NOMO-1 (cell line): ENCODE measurements at regions not wholly inside any gene's neighbourhood (a gene's known extent, or its start where the extent isn't known, plus 50 kb on each side); places are given as distances from the start of the nearest gene placed in this dataset.
"Not testable (repeated sequence)": the region's sequence is repeated elsewhere in the genome, so short reads cannot be mapped to it uniquely, and the experiment has no call there.

Experiments used
- DNase-seq, 2 experiments: peaks; one replicate each; lab custom pipeline; 2025; ENCODE audit not compliant: unreplicated experiment in 2 of 2; lab: John Stamatoyannopoulos, UW

GRCh38 chr21:17159697-17160096 is 353.1 kb upstream of the CXADR start:
- no peak for DNase-seq

- DNase-seq, result no peak
Measured at GRCh38 chr21:17185674-17186073, 327.2 kb upstream of the CXADR start.

- no peak for DNase-seq
Measured at GRCh38 chr21:17189963-17190362, 322.9 kb upstream of the CXADR start.

- DNase-seq, result no peak
Measured at GRCh38 chr21:17191346-17191993, 321.4 kb upstream of the CXADR start.

GRCh38 chr21:17195351-17195750 is 317.5 kb upstream of the CXADR start:
- DNase-seq, result no peak

DNA sequence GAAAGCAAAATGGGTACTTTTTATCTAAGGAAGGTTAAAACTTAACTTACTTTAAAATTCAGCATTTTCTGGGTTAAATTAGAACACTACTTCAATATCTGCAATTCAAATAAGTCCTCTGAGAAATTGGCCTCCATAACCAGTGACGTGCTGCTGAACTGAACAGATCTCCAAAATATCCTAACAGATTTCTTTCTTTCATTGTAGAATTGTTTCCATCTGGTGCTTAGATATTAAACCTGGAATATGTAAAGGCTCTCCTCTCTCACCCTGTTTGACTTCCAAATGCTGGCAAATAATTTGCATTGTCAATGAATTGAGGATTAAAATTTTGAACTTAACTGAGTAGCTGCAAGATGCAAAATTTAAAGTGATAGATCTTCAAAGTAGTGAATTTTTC is 316.9 kb upstream of the CXADR start:
- no peak for DNase-seq

DNA sequence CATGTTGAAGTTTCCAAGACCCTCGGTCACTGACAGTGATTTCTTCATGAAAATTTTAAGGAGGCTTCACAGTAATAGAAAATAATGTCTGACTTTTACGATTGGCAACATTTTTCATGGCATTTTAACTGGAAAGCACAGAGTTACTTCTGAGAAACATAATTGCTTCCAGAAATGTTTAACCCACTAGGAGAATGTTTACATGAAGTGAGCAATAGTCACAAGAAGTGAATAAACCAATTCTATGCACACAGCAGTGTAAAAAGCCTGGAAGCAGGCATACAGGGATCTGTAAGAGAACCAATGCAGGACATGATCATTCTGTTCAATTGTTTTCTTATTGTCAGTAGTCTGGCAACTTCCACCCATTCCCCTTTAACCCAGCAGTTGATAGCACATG is 316.2 kb upstream of the CXADR start:
- no peak for DNase-seq

DNA sequence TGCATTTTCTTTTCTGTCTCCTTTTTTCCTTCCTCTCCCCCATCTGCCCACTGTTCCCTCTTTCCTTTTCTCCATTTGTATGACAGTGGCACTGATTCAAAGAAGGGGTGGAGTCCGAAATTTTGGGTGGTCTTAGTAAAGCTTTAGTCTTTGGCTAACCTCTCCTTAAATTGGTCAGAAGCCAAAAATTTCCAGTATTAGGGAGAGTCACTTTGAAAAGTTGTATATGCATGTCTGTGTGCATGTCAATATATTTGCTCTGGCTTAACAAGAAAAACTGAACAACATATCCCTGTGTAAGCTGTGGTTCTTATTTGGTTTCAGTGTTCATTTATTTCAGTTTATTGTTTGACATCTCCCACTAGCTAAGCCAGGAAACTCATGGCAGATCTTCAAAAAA is 314.8 kb upstream of the CXADR start:
- DNase-seq, result no peak

DNA sequence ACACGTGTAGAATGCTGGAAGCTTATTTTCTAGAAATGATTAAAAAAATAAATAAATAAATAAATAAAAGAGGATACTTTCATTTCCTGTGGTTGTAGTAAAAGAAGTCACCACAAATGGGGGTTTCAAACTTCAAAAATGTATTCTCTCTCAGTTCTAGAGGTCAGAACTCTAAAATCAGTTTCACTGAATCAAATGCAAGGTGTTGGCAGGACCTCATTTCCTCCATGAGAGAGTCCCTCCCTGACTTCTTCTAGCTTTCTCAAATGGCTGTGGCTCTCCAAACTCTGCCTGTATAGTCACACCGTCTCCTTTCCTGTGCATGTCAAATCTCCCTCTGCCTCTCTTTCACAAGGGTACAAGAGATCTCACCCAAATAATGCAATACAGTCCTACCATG is 312.6 kb upstream of the CXADR start:
- DNase-seq, result no peak

- DNase-seq, result no peak
Measured at GRCh38 chr21:17201741-17202260, 311.0 kb upstream of the CXADR start.

- no peak for DNase-seq
Measured at GRCh38 chr21:17214801-17215200, 298.0 kb upstream of the CXADR start.

- not testable (repeated sequence) for DNase-seq
Measured at GRCh38 chr21:17219050-17219449, 293.8 kb upstream of the CXADR start.

- DNase-seq, result no peak
Measured at GRCh38 chr21:17231124-17231523, 281.7 kb upstream of the CXADR start.

GRCh38 chr21:17231771-17232170 is 281.1 kb upstream of the CXADR start:
- no peak for DNase-seq

DNA sequence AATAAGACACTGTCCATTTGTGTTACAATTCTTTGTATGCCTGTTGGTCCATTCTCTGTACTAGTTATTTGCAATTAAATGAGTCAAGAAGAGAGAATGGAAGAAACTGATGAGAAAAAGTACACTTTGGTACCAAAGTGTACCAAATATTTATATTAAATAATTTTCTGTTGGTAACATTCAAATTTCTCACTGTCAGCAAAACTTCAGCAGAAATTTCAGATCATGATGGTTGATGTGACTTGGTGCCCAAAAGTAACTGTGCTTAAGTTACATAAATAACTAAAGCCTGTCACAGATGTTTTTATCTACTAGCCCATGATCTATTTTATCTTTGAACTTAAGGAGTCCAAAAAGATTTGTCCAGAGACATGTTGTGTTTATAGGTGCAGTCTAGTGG is 274.4 kb upstream of the CXADR start:
- DNase-seq, result no peak

- no peak for DNase-seq
Measured at GRCh38 chr21:17250778-17251241, 262.0 kb upstream of the CXADR start.

DNA sequence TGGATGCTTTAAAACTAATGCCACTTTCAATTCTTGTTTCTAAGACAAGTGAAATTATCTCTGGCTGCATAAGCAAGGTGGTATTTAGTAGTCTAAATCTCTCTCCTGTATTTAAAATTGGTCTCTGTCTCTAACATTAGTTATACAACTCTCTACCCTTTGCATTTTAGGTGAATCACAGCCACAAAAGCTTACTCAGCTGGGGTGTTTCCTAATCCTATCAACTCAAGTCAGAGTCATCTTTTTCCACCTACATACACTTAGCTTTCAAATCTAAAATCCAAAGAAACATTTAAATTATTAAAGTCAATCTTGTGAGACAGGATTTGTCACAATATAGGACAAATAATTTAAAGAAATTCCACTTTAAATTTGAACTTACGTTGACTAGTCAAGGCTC is 255.1 kb upstream of the CXADR start:
- no peak for DNase-seq

DNA sequence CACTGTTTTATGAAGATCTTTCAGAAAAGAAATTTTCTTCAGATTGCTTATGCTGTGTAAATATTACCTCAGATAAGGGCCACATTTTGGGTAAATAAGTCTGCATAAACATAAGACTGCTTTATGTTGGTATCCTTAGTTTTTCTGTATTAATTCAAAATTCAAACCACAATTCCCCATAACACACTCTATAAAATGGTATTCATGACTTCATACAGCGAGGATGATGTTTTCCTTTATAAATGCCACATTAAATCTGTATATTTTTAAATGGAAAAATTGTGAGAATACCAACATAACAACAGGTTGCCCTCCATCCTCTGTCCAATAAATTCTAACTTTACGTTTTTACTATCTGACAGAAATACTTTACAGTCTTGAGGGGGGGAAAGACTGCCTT is 248.7 kb upstream of the CXADR start:
- DNase-seq, result no peak

DNA sequence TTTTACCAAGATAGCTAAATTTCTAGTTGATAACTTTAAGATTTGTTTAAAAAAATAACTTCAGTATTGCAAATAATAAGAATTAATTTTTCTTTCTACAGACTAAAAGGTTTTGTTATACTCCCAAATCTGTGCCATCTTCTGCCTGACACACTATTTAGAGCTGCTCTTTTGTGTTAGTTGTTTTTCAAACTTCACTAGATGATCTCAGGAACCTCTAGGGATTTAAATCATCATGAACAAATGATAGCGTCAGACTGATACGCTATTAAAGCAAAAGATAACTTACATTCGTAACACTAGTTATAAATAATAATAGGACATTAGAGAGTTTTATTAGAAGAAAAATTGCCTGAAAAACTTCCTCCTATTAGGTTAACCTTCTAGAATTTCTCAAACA is 243.1 kb upstream of the CXADR start:
- no peak for DNase-seq

DNA sequence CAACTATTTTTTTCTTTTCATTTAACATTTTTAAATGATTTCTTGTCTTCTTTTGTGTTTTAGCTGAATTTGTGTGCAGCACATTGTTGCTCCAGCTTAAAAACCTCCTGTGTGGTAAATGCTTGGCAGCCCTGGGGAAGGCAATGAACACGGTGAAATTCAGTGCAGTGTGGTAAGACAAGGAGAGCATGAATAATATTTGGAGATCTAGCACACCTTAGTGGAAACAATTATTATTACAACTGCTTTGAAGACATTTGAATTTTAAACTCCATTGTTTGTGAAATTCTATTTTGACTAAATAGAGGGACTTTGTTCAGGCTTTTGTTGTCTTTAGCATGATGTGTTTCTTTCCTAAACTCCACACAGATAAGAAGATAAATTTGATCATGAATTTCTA is 242.6 kb upstream of the CXADR start:
- DNase-seq, result peak in 1 of 2 experiments; percentile 12

DNA sequence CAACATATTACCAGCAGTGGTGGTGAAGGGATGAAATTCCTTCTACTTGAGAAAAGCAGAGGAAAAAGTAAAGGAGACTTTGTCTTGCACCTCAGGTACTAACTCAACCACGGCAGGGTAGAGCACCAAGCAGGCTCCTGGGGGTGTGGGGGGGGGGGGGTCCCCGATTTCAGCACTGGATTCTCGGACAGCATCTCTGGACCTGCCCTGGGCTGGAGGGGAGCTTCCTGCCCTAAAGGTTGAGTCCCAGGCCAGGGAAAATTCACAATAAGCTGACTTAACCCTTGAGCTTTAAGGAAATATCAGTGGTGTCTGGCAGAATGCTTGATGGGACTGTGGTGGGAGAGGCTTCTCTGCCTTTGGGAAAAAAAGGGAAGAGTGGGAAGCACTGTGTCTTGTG is 233.2 kb upstream of the CXADR start:
- no peak for DNase-seq

DNA sequence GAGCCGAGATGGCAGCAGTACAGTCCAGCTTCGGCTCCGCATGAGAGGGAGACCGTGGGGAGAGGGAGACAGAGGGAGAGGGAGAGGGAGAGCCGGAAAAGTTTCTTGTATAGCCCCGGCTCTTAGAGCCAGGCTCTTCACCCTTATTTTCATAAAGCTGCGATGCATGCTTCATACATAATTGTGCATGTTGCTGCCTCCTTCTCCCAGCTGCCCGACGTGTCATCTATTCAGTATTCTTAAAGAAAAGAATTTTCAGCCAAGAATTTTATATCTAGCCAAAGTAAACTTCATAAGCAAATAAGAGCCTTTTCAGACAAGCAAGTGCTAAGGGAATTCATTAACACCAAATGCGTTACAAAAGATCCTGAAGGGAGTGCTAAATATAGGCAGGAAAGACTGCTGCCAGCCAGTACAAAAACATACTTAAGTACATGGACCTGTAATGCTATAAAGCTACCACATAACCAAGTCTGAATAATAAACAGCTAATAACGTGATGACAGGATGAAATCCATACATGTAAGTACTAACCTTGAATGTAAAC is 219.8 kb upstream of the CXADR start:
- not testable (repeated sequence) for DNase-seq

DNA sequence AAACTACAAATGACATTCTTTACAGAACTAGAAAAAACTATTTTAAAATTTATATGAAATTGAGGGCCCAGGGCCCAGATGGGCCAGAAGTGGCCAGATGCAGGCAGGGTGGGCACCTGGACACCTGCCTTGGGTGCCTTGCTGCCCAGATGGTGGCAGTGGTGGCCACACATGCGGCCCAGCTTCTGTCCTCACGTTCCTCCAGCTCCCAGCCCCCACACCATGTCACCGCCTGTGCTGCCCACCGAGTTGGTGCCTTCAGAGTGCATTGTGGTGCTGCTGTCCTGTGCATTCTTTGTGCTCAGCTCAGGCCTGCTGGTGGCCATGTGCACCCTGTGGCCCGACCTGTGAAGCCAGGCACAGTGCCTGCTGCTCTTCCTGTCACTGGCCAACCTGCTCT is 216.8 kb upstream of the CXADR start:
- no peak for DNase-seq
